NCI-H345 treated with DMSO at 0.1 percent for 48 hours (cell line): ENCODE measurements at regions not wholly inside any gene's neighbourhood (a gene's known extent, or its start where the extent isn't known, plus 50 kb on each side); places are given as distances from the start of the nearest gene placed in this dataset.
"Not testable (repeated sequence)": the region's sequence is repeated elsewhere in the genome, so short reads cannot be mapped to it uniquely, and the experiment has no call there.

Experiments
- DNase-seq: peaks from one replicate; lab custom pipeline; 2025; ENCODE audit not compliant: unreplicated experiment; lab: John Stamatoyannopoulos, UW

- not testable (repeated sequence) for DNase-seq
These were observed 401.9 kb upstream of the SLC30A5 start for GRCh38 chr5:68691874-68692273.

- DNase-seq = no peak
These were observed 395.5 kb upstream of the SLC30A5 start for GRCh38 chr5:68698025-68698940.

- DNase-seq = no peak
These were observed 393.8 kb upstream of the SLC30A5 start for GRCh38 chr5:68699966-68700365.

GRCh38 chr5:68707575-68707974, 386.2 kb upstream of the SLC30A5 start:
- no peak for DNase-seq

- no peak for DNase-seq
These were observed 385.5 kb upstream of the SLC30A5 start for GRCh38 chr5:68708156-68708841.

GRCh38 chr5:68708842-68709170, 385.0 kb upstream of the SLC30A5 start:
- no peak for DNase-seq

GRCh38 chr5:68709239-68709638, 384.6 kb upstream of the SLC30A5 start:
- no peak for DNase-seq

- no peak for DNase-seq
These were observed 383.3 kb upstream of the SLC30A5 start for GRCh38 chr5:68710514-68710913.

GRCh38 chr5:68711293-68712200, 382.3 kb upstream of the SLC30A5 start:
- DNase-seq = no peak

GRCh38 chr5:68714810-68715209, 379.0 kb upstream of the SLC30A5 start:
- no peak for DNase-seq

- no peak for DNase-seq
These were observed 372.8 kb upstream of the SLC30A5 start for GRCh38 chr5:68720884-68721610.

- no peak for DNase-seq
These were observed 371.5 kb upstream of the SLC30A5 start for GRCh38 chr5:68722357-68722756.

- DNase-seq = no peak
These were observed 367.7 kb upstream of the SLC30A5 start for GRCh38 chr5:68725905-68726683.

GRCh38 chr5:68727931-68728330, 365.9 kb upstream of the SLC30A5 start:
- no peak for DNase-seq

- no peak for DNase-seq
These were observed 364.1 kb upstream of the SLC30A5 start for GRCh38 chr5:68729678-68730077.

- DNase-seq = no peak
These were observed 363.4 kb upstream of the SLC30A5 start for GRCh38 chr5:68730220-68730978.

GRCh38 chr5:68730979-68731654, 362.7 kb upstream of the SLC30A5 start:
- no peak for DNase-seq

GRCh38 chr5:68732251-68732650, 361.6 kb upstream of the SLC30A5 start:
- DNase-seq = no peak

- DNase-seq = no peak
These were observed 359.0 kb upstream of the SLC30A5 start for GRCh38 chr5:68734781-68735180.
